GM12878 (cell line): ENCODE measurements at regions not wholly inside any gene's neighbourhood (a gene's known extent, or its start where the extent isn't known, plus 50 kb on each side); places are given as distances from the start of the nearest gene placed in this dataset.

ENCODE experiments used
- ATAC-seq: fragments of 200-7000 bp; cut with Tn5 transposase; 3 replicates; pipeline ENCODE4 v1.9.1; 2020; ENCODE audit warnings: mild to moderate bottlenecking, moderate library complexity
- BruUV-seq: library from RNA; stranded (reverse); fragments of 400-500 nt; replicated peaks from 2 replicates; lab custom pipeline; 2021; lab: Mats Ljungman, UMichigan
- CTCF ChIA-PET: fragments of 300-600 bp; sonication (Branson Sonifier 250); formaldehyde crosslinking; extraction: SDS; loops from one replicate; lab custom pipeline; 2021; ENCODE audit warnings: inconsistent platforms; lab: Yijun Ruan, JAX
- POLR2A ChIA-PET: fragments of 350-600 bp; formaldehyde crosslinking; extraction: SDS; loops from one replicate; lab custom pipeline; 2021; ENCODE audit warnings: inconsistent platforms; lab: Charles Lee
- RAD21 ChIA-PET: fragments of 300-600 bp; sonication (Branson Sonifier 250); formaldehyde crosslinking; loops from one replicate; lab custom pipeline; 2023; ENCODE audit warnings: antibody characterized with exemption; ENCODE audit not compliant: unreplicated experiment; lab: Charles Lee
- SMC1A ChIA-PET: fragments of 300-600 bp; sonication (Branson Sonifier 250); formaldehyde crosslinking; loops from one replicate; lab custom pipeline; 2023; ENCODE audit not compliant: unreplicated experiment, uncharacterized antibody; lab: Charles Lee
- DNase-seq: peaks from one replicate; pipeline ENCODE4 v3.0.0-alpha.2; 2011; ENCODE audit warnings: low read depth, low spot score
- FAIRE-seq: peaks from 3 replicates; lab custom pipeline; 2011; peaks lifted over from hg19 to GRCh38; lab: Jason Lieb, UNC
- H2AFZ ChIP-seq: 2 replicates; pipeline ENCODE4 v1.6.0; 2011; ENCODE audit warnings: low read depth, low read length, control low read depth; ENCODE audit not compliant: control insufficient read depth
- H3K27ac ChIP-seq: 2 replicates; pipeline ENCODE4 v1.5.1; 2011; ENCODE audit warnings: control low read depth; ENCODE audit not compliant: control insufficient read depth, insufficient read depth
- H3K27me3 ChIP-seq, 2 experiments: replicated peaks in 1 of 2; 2 replicates each; pipeline versions ENCODE4 v1.6.0 to v1.6.1; 2011; ENCODE audit warnings: low read length in 1 of 2; ENCODE audit not compliant: control insufficient read depth in 2 of 2, insufficient read depth in 2 of 2
- H3K36me3 ChIP-seq, 2 experiments: 2 replicates each; pipeline ENCODE4 v1.5.1; 2011; ENCODE audit warnings: low read length in 1 of 2; ENCODE audit not compliant: control insufficient read depth in 2 of 2, insufficient read depth in 2 of 2
- H3K4me1 ChIP-seq: 2 replicates; pipeline ENCODE4 v1.6.1; 2011; ENCODE audit warnings: mild to moderate bottlenecking, low read length, moderate library complexity, mixed read lengths; ENCODE audit not compliant: control insufficient read depth, insufficient read depth
- H3K4me2 ChIP-seq: 2 replicates; pipeline ENCODE4 v1.6.0; 2011; ENCODE audit warnings: control low read depth; ENCODE audit not compliant: control insufficient read depth, insufficient read depth
- H3K4me3 ChIP-seq: fragments of 200-600 bp; sonication (generic); 2 replicates; pipeline ENCODE4 v1.5.1; 2016
- H3K79me2 ChIP-seq: 2 replicates; pipeline ENCODE4 v1.6.0; 2011; ENCODE audit warnings: low read length; ENCODE audit not compliant: control insufficient read depth, insufficient read depth
- H3K9ac ChIP-seq: 2 replicates; pipeline ENCODE4 v1.8.0; 2011; ENCODE audit warnings: low read length, control low read depth, mixed read lengths; ENCODE audit not compliant: control insufficient read depth, insufficient read depth
- H3K9me3 ChIP-seq: replicated peaks from 3 replicates; pipeline ENCODE4 v1.5.1; 2011; ENCODE audit warnings: mild to moderate bottlenecking, low read length; ENCODE audit not compliant: control insufficient read depth, insufficient read depth
- H4K20me1 ChIP-seq: 2 replicates; pipeline ENCODE4 v1.6.0; 2011; ENCODE audit not compliant: control insufficient read depth, insufficient read depth
- BCL3 ChIP-seq: IDR thresholded peaks from 2 replicates; pipeline ENCODE4 v1.6.1; 2011; ENCODE audit warnings: borderline replicate concordance, low read depth, mild to moderate bottlenecking, moderate library complexity, low read length; ENCODE audit not compliant: insufficient read depth, poor library complexity, severe bottlenecking
- CBFB ChIP-seq: IDR thresholded peaks from 2 replicates; pipeline ENCODE4 v1.6.1; 2016; ENCODE audit warnings: antibody characterized with exemption, low read depth
- CBX5 ChIP-seq: sonication (generic); IDR thresholded peaks from 2 replicates; pipeline ENCODE4 v1.6.1; 2016; ENCODE audit warnings: low read depth, moderate library complexity, mild to moderate bottlenecking, inconsistent platforms
- CUX1 ChIP-seq: IDR thresholded peaks from 2 replicates; pipeline ENCODE4 v1.6.1; 2012; ENCODE audit warnings: improper control_type of control experiment, low read depth, low read length; ENCODE audit not compliant: insufficient replicate concordance
- EED ChIP-seq: sonication (generic); IDR thresholded peaks from 2 replicates; pipeline ENCODE4 v1.6.1; 2016; ENCODE audit warnings: antibody characterized with exemption, low read depth
- EGR1 ChIP-seq, 2 experiments: IDR thresholded peaks; 1 replicate in 1 of 2; 2 replicates in 1 of 2; pipeline ENCODE4 v1.6.1; 2011 to 2012; ENCODE audit warnings: low read depth in 2 of 2, low read length in 2 of 2, borderline replicate concordance in 1 of 2, mild to moderate bottlenecking in 1 of 2, moderate library complexity in 1 of 2
- NFIC ChIP-seq: IDR thresholded peaks from 2 replicates; pipeline ENCODE4 v1.6.1; 2012; ENCODE audit warnings: low read depth, mild to moderate bottlenecking, inconsistent platforms, low read length, moderate library complexity
- NFYB ChIP-seq: IDR thresholded peaks from 2 replicates; pipeline ENCODE4 v1.6.1; 2011; ENCODE audit warnings: low read depth, mild to moderate bottlenecking, low read length, improper control_type of control experiment, moderate library complexity; ENCODE audit not compliant: insufficient read depth
- PAX5 ChIP-seq: IDR thresholded peaks from 2 replicates; pipeline ENCODE4 v1.6.1; 2011; ENCODE audit warnings: low read depth, low read length, borderline replicate concordance
- PBX3 ChIP-seq: IDR thresholded peaks from 2 replicates; pipeline ENCODE4 v1.6.1; 2011; ENCODE audit warnings: mild to moderate bottlenecking, low read depth, low read length, moderate library complexity; ENCODE audit not compliant: insufficient replicate concordance
- POU2F2 ChIP-seq: IDR thresholded peaks from 3 replicates; pipeline ENCODE4 v1.6.1; 2011; ENCODE audit warnings: low read depth, mild to moderate bottlenecking, low read length, borderline replicate concordance
- RUNX3 ChIP-seq: IDR thresholded peaks from 2 replicates; pipeline ENCODE4 v1.6.1; 2012; ENCODE audit warnings: low read length, inconsistent platforms
- SKIL ChIP-seq: fragments of 450-650 bp; IDR thresholded peaks from 2 replicates; pipeline ENCODE4 v1.6.1; 2017; ENCODE audit warnings: mild to moderate bottlenecking, low read depth, inconsistent platforms; ENCODE audit not compliant: poor library complexity, severe bottlenecking
- TCF3 ChIP-seq: IDR thresholded peaks from 2 replicates; pipeline ENCODE4 v1.6.1; 2012; ENCODE audit warnings: low read depth, mild to moderate bottlenecking, low read length, borderline replicate concordance; ENCODE audit not compliant: insufficient read depth
- ZNF24 ChIP-seq: fragments of 450-650 bp; IDR thresholded peaks from 2 replicates; pipeline ENCODE4 v1.6.1; 2017; ENCODE audit warnings: antibody characterized with exemption, mild to moderate bottlenecking
- WGBS: methylation state at CpG from one replicate; pipeline ENCODE4 v1.1.6; 2016; ENCODE audit warnings: low lambda C conversion rate; ENCODE audit not compliant: insufficient replicate concordance, insufficient coverage; ENCODE audit errors: missing lambda C conversion rate; 5-methylcytosine and 5-hydroxymethylcytosine counted together
- in situ Hi-C: fragments of 300-500 bp; cut with MboI; formaldehyde crosslinking; loops from 9 replicates; pipeline ENCODE4 v1.14.3; 2018; ENCODE audit warnings: mixed read lengths
- intact Hi-C: fragments of 100-400 bp; cut with micrococcal nuclease; formaldehyde crosslinking; loops from one replicate; pipeline ENCODE4 v1.14.2; 2022; ENCODE audit not compliant: unreplicated experiment

GRCh38 chr12:88860851-88861250, 280.6 kb upstream of the KITLG start:
- no TSS peak for BruUV-seq
- no peak for ATAC-seq
- DNase-seq, result no peak
- in situ Hi-C loops (no loop called here), intact Hi-C loops (no loop called here)
- H3K27me3 ChIP-seq, result no peaks in the 10 kb centered on the region
- no peak overlapping the region for H2AFZ ChIP-seq
- no peak overlapping the region for H3K4me3 ChIP-seq
- no peak overlapping the region for H3K9ac ChIP-seq
- no peak overlapping the region for H3K4me2 ChIP-seq
- H3K27ac ChIP-seq, result no peak overlapping the region
- no peaks in the 10 kb centered on the region for H4K20me1 ChIP-seq
- 20% methylated on average over 4 of the region's 4 CpGs for WGBS
- H3K36me3 ChIP-seq, result no peaks in the 10 kb centered on the region
- ChIA-PET CTCF (no interaction called here), POLR2A (no interaction called here), SMC1A (interaction anchor here (1.0 to 1.7 kb wide), 3 partner anchors 8 to 32 kb away, joined by 3 to 6 read pairs (median 5); no protein-coding TSS in a partner anchor), RAD21 (no interaction called here)
- no peak for FAIRE-seq
- H3K4me1 ChIP-seq, result no peaks in the 10 kb centered on the region
- no peaks in the 10 kb centered on the region for H3K9me3 ChIP-seq
- no peaks in the 10 kb centered on the region for H3K79me2 ChIP-seq
- no peak for TF ChIP-seq SKIL
- TF ChIP-seq ZNF24, result no peak
- TF ChIP-seq CBX5, result no peak
- TF ChIP-seq NFYB, result no peak
- TF ChIP-seq POU2F2, result no peak
- no peak for TF ChIP-seq TCF3
- TF ChIP-seq CUX1, result no peak
- no peak for TF ChIP-seq RUNX3
- no peak for TF ChIP-seq EGR1 (IDR thresholded peaks at IDR 0.05; ENCODE audit: borderline replicate concordance in 1 of 2, low read depth in 2 of 2, low read length in 2 of 2)
- TF ChIP-seq NFIC, result no peak
- TF ChIP-seq PAX5, result no peak
- no peak for TF ChIP-seq BCL3
- TF ChIP-seq CBFB, result no peak
- TF ChIP-seq EED, result no peak
- no peak for TF ChIP-seq PBX3
